ENCODE measurements at regions not wholly inside any gene's neighbourhood (a gene's known extent, or its start where the extent isn't known, plus 50 kb on each side); places are given as distances from the start of the nearest gene placed in this dataset.

DNA sequence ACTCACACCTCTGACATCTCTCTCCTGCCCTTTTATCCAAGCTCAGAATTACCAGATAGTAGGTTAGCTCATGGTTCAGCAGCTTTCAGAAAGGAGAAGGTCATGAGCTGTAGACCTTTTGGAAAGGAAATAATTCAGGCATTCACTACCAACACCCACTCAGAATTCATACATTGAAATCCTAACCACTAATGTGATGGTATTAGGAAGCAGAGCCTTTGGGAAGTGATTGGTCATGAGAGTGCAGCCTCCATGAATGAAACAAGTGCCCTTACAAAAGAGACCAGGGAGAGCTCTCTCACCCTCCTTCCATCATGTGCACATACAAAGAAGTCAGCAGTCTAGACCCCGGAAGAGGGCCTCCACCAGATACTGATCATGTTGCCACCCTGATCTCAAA is 315.8 kb upstream of the CCDC54 start:
- TF ChIP-seq, protein P1, sequence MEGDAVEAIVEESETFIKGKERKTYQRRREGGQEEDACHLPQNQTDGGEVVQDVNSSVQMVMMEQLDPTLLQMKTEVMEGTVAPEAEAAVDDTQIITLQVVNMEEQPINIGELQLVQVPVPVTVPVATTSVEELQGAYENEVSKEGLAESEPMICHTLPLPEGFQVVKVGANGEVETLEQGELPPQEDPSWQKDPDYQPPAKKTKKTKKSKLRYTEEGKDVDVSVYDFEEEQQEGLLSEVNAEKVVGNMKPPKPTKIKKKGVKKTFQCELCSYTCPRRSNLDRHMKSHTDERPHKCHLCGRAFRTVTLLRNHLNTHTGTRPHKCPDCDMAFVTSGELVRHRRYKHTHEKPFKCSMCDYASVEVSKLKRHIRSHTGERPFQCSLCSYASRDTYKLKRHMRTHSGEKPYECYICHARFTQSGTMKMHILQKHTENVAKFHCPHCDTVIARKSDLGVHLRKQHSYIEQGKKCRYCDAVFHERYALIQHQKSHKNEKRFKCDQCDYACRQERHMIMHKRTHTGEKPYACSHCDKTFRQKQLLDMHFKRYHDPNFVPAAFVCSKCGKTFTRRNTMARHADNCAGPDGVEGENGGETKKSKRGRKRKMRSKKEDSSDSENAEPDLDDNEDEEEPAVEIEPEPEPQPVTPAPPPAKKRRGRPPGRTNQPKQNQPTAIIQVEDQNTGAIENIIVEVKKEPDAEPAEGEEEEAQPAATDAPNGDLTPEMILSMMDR (IDR thresholded peaks at IDR 0.05), result no peak
- TF ChIP-seq ZFX (IDR thresholded peaks at IDR 0.05; ENCODE audit: borderline replicate concordance), result no peak

Data from 22Rv1 (cell line).